Fibroblast of the aortic adventitia (primary cell): ENCODE measurements at regions not wholly inside any gene's neighbourhood (a gene's known extent, or its start where the extent isn't known, plus 50 kb on each side); places are given as distances from the start of the nearest gene placed in this dataset.

Source experiments
- DNase-seq: peaks from one replicate; pipeline ENCODE4 v3.0.0-alpha.2; 2010; ENCODE audit warnings: low read depth
- H3K4me3 ChIP-seq: 2 replicates; pipeline ENCODE4 v1.5.1; 2011; ENCODE audit warnings: low read depth, mild to moderate bottlenecking, control low read depth, low read length, moderate library complexity
- TF ChIP-seq, protein P1 (sequence below): IDR thresholded peaks from 2 replicates; pipeline ENCODE4 v1.5.1; 2011; ENCODE audit warnings: mild to moderate bottlenecking, low read length, control low read depth, inconsistent platforms; ENCODE audit not compliant: insufficient read depth

DNA sequence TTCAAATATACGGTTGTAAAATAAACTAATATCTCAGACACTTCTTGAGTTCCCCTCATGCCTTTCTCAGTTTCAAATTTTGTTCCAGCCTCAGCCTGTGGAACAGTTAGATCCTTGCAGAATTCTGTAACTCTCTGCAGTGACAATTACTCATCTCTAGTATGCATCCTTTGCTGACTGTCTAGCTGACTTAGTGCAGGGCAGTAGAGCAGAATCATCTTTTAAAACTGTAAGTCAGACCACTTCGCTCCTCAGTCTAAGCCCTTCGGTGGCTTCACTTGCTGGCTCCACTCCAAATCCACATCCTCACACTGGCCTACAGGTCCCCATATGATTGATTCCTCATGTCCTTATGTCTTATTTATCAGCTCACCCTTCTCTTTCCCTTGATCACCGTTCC is 164.1 kb upstream of the ZSWIM2 start:
- TF ChIP-seq, protein P1, sequence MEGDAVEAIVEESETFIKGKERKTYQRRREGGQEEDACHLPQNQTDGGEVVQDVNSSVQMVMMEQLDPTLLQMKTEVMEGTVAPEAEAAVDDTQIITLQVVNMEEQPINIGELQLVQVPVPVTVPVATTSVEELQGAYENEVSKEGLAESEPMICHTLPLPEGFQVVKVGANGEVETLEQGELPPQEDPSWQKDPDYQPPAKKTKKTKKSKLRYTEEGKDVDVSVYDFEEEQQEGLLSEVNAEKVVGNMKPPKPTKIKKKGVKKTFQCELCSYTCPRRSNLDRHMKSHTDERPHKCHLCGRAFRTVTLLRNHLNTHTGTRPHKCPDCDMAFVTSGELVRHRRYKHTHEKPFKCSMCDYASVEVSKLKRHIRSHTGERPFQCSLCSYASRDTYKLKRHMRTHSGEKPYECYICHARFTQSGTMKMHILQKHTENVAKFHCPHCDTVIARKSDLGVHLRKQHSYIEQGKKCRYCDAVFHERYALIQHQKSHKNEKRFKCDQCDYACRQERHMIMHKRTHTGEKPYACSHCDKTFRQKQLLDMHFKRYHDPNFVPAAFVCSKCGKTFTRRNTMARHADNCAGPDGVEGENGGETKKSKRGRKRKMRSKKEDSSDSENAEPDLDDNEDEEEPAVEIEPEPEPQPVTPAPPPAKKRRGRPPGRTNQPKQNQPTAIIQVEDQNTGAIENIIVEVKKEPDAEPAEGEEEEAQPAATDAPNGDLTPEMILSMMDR, result no peak
- H3K4me3 ChIP-seq, result no peak overlapping the region
- no peak for DNase-seq

DNA sequence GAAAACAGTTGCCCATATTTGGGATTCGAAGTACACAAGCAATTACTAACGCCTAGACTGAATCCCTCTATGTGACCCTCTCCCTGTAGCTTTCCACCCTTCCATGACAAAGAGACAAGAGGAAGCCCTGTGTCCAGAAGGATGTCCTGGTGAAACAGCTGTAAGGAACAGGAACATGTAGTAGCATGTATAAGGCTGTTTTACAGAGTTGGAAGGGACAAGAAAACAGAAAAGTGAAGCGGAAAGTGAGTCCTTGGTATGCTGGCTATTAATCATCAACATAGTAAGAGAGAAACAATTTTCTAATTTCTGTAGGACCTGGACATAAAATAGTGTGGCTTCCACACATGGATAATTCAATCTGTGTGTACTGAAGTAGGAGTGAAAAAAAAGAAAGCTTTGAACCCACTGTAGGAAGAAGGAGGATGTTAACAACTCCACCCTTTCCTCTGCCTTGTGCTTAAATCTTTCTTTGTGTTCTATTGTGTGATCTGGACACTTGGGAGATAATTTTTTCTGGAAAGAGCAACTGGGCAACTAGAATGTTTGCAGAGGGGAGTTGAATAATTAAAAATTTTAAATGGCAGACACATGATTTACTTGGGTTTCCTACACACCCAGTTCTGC is 162.3 kb upstream of the ZSWIM2 start:
- H3K4me3 ChIP-seq, result no peak overlapping the region
- TF ChIP-seq, protein P1, result no peak
- no peak for DNase-seq

DNA sequence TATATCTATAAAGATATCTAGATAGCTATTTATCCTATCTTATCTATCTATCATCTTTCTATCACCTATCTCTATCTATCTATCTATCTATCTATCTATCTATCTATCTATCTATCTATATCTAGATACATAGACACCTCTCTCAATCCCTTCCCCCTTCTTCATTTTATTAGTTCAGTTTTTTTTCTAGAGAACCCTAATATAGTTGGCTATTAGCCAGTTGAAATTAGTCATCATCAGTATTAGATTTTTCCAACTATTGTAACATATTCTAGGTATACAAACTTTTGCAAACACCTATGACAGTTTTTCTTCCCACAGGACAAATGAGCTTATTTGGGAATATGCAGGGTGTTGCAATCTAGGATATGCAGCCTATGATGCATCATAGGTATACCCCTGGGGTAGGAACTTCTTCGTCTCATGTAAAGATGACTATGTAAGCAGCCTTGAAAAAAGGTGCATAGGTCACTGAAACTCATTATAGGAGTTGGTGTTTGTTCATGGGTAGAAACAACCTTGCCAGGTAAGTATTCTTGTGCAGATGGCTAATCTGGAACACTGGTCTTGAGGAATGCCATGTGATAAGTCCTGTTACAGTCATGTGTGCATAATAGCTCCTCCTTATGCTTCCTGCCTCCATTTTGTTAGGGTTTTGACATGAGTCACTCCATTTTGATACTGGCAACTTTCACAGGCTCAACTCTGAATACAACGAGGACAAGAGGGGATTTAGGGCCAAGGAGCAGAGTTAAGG is 160.7 kb upstream of the ZSWIM2 start:
- TF ChIP-seq, protein P1, result no peak
- DNase-seq, result no peak
- no peak overlapping the region for H3K4me3 ChIP-seq

DNA sequence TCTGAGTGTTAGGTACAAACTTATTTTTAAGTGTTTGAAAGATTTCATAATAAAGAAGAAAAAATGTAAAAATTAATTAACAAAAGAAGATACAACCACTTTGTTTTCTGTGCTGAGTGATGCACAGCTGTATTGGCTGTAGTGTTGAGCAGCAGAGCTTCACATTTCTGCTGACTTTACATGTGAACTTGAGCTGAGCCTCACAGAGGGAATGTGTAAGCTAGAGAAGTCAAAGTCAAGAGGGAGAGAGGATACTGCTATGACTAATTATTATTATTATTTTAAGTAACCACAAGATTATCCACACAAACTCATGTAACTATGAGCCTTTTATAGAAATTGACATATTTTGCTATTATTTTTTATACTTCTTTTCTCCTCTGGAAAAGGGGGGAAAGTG is 159.1 kb upstream of the ZSWIM2 start:
- TF ChIP-seq, protein P1, result no peak
- no peak overlapping the region for H3K4me3 ChIP-seq
- DNase-seq, result peak; percentile 22

DNA sequence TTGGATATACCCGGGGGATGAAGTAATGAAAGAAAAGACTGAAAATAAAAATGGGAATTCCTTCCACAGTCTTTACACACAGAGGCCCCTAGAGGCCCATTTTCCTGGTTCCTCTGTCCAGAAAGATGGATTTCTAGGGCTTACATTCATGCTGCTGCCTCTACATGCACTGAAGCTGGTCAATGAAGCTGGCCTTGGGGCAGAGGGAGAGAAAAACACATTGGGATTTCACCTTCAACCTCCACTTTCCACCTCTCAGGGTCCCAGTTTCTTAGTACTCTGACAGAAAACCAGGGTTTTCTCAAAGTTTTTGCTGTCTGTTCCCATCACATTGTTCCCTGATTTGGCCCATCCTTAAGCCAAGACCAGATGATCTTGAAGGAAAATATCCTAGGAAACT is 154.6 kb upstream of the ZSWIM2 start:
- TF ChIP-seq, protein P1, result no peak
- DNase-seq, result peak; percentile 18
- peak overlapping the region; percentile 42 for H3K4me3 ChIP-seq

DNA sequence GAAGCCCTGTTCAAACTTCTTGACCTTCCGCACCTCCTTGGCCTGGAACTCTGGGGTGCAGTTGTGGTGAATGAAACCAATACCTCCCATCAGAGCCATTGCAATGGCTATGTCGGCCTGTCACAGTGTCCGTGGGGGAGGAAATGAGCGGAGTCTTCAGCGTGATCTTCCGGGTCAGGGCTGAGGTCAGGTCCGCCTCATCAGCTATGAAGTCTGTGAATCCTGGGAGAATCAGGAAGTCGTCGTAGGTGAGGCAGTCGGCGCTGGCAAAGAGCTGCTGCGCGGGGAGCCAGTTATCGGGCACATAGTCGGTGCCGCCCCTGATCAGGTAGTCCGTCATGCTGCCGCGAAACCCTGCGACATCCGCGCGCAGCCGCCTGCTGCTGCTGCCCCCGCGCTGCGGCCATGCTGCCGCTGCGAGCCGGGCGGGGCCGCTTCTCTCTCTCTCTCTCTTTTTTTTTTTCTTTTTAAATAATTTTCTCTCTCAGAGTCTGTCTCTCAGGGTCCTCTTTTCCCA is 154.1 kb upstream of the ZSWIM2 start:
- DNase-seq, result peak; percentile 4
- TF ChIP-seq, protein P1, result no peak
- H3K4me3 ChIP-seq, result peak overlapping the region; percentile 42
